Fibroblast of villous mesenchyme (primary cell): ENCODE measurements at regions not wholly inside any gene's neighbourhood (a gene's known extent, or its start where the extent isn't known, plus 50 kb on each side); places are given as distances from the start of the nearest gene placed in this dataset.
A peak's percentile ranks its signal among the peaks of the same experiment; 100 is the strongest.

Experiments
- DNase-seq: peaks from one replicate; pipeline ENCODE4 v3.0.0-alpha.2; 2010; ENCODE audit warnings: low read depth
- H3K4me3 ChIP-seq: 2 replicates; pipeline ENCODE4 v1.5.1; 2011; ENCODE audit warnings: low read depth, mild to moderate bottlenecking, low read length
- TF ChIP-seq, protein P1 (sequence below): IDR thresholded peaks from 2 replicates; pipeline ENCODE4 v1.5.1; 2012; ENCODE audit warnings: low read depth, mild to moderate bottlenecking, low read length; ENCODE audit not compliant: insufficient read depth

DNA sequence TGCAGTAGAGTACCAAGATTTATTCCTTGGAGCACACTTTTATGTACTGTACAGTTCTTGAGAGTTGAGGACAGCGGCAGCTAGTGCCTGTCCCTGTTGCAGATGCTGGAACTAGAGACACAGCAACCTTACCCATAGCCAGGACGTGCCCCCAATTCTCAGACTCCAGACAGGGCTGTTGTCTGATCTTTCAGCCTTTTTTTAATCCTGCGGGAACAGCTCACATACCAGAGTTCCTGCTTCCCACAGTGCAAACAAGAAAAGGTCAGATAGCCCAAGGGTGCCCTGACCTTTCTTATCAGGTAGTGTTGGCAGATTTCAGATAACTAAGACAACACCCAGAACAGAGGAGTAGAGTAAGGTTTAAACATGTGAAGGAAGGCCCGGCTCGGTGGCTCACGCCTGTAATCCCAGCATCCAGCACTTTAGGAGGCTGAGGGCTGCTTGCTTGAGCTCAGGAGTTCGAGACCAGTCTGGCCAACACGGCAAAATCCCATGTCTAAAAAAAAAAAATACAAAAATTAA is 78.5 kb downstream of the DOP1B start:
- TF ChIP-seq, protein P1, sequence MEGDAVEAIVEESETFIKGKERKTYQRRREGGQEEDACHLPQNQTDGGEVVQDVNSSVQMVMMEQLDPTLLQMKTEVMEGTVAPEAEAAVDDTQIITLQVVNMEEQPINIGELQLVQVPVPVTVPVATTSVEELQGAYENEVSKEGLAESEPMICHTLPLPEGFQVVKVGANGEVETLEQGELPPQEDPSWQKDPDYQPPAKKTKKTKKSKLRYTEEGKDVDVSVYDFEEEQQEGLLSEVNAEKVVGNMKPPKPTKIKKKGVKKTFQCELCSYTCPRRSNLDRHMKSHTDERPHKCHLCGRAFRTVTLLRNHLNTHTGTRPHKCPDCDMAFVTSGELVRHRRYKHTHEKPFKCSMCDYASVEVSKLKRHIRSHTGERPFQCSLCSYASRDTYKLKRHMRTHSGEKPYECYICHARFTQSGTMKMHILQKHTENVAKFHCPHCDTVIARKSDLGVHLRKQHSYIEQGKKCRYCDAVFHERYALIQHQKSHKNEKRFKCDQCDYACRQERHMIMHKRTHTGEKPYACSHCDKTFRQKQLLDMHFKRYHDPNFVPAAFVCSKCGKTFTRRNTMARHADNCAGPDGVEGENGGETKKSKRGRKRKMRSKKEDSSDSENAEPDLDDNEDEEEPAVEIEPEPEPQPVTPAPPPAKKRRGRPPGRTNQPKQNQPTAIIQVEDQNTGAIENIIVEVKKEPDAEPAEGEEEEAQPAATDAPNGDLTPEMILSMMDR = no peak
- peak; percentile 95 for DNase-seq
- H3K4me3 ChIP-seq = no peak overlapping the region

DNA sequence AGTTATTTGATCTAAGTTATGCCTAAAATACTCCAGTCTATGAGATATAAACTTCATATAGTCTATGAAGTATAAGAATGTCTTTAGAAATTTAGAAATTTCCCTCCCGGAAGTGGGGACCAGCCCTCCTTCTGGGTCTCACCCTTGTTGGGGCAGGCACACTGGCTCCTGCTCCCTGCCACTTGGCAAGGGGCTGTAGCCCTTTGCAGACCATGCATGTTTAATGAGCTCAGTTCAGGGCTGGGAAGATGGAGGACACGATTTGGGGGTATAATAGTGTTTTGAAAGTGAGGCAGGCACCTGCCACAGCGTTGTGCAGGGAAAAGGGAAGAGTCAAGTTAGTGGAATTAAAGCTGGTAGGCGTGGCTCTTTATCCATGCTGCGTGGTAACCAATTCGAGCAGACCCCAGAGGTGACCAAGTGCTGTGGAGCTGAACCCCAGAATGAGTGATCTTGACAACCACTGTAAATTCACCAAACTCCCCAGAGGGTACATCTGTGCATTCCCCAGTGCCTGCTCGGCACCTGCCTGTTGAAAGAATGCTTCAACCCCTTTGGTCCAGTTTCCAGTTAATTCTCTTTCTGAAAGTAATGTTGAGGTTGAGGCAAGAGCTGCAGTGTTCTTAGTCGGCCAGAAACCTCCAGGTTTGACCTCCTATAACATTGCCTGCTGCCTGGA is 79.6 kb downstream of the DOP1B start:
- H3K4me3 ChIP-seq = no peak overlapping the region
- no peak for DNase-seq
- TF ChIP-seq, protein P1 = no peak

DNA sequence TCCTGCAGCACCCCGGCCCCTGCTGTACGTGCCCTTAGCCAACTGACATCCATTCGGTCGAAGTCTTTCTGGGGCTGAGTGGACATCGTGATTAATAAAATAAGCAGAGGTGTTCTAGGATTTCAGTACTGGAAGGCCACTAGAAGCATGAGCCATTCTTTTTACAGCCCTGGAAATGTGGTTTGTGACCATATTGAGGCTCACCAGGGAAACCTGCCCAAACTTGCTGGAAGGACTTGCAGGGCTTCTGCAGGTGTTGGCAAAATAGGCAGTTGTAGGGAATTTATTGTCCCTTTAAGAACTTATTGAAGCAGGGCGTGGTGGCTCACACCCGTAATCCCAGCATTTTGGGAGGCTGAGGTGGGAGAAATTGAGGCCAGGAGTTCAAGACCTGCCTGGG is 80.8 kb downstream of the DOP1B start:
- TF ChIP-seq, protein P1 = no peak

DNA sequence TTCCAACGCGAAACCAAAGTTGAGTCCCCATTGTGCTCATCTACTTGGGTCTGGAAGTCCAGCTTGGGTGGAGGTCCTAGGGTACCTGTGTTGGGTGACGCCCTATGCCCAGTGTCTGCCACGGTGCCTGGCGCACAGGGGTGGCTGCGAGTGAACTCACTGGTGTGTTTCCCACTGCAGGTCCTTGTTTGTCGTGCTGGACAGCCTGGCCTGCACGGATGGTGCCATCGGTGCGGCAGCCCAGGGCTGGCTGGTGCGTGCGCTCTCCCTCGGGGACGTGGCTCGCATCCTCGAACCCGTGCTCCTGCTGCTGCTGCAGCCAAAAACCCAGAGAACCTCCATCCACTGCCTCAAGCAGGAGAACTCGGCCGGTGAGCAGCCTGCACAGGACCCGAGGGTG is 80.4 kb upstream of the MORC3 start:
- TF ChIP-seq, protein P1 = no peak
- H3K4me3 ChIP-seq = no peak overlapping the region

More for the DNA sequence above, 80.8 kb downstream of the DOP1B start:
- no peak for DNase-seq
- no peak overlapping the region for H3K4me3 ChIP-seq

DNA sequence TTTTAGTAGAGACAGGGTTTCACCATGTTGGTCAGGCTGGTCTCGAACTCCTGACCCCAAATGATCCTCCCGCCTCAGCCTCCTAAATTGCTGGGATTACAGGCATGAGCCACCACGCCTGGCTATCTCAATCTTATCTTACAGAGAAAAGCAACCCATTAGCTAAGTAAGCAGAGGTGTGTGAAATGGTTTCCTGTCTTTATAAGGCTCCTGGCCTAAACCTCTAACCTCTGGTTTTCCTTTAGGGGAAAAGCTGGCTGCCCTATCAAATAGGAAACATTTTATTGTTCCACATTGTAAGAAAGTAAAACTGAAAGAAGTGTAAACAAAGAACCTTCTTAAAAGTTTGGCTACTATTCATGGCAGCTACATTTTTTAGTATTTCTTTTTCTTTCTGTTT is 78.3 kb upstream of the MORC3 start:
- TF ChIP-seq, protein P1 = no peak
- no peak overlapping the region for H3K4me3 ChIP-seq
- DNase-seq = peak; percentile 5

More for the DNA sequence above, 80.4 kb upstream of the MORC3 start:
- DNase-seq = no peak

DNA sequence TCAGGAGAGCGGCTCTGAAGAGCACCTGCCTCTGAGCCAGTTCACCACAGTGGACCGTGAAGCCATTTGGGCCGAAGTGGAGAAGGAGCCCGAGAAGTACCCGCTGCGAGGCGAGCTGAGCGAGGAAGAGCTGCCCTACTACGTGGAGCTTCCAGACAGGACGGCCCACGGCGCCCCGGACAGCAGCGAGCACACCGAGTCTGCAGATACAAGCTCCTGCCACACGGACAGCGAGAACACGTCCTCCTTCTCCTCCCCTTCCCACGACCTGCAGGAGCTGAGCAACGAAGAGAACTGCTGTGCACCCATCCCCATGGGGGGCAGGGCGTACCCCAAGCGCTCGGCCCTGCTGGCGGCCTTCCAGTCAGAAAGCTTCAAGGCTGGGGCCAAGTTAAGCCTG is 74.9 kb upstream of the MORC3 start:
- H3K4me3 ChIP-seq = no peak overlapping the region
- TF ChIP-seq, protein P1 = no peak

DNA sequence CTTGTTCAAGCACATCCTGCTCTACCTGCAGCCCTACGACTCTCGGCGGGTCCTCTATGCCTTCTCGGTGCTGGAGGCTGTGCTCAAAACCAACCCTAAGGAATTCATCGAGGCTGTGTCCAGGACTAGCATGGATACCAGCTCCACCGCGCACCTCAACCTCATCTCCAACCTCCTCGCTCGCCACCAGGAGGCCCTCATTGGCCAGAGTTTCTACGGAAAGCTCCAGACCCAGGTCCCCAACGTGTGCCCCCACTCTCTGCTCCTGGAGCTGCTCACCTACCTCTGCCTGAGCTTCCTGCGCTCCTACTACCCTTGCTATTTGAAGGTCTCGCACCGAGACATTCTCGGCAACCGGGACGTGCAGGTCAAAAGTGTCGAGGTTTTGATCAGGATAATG is 74.3 kb upstream of the MORC3 start:
- no peak overlapping the region for H3K4me3 ChIP-seq
- TF ChIP-seq, protein P1 = no peak
- no peak for DNase-seq

More for the DNA sequence above, 74.9 kb upstream of the MORC3 start:
- no peak for DNase-seq
